Hepatocyte (in vitro differentiated cells): ENCODE measurements at regions not wholly inside any gene's neighbourhood (a gene's known extent, or its start where the extent isn't known, plus 50 kb on each side); places are given as distances from the start of the nearest gene placed in this dataset.

Experiments used
- DNase-seq: peaks from one replicate; pipeline ENCODE4 v3.0.0-alpha.2; 2016; ENCODE audit warnings: low spot score
- H2AFZ ChIP-seq: fragments of 200-600 bp; sonication (generic); 2 replicates; pipeline ENCODE4 v1.6.0; 2016; ENCODE audit warnings: antibody characterized with exemption, mild to moderate bottlenecking
- H3K27ac ChIP-seq: fragments of 200-600 bp; sonication (generic); 2 replicates; pipeline ENCODE4 v1.5.1; 2016; ENCODE audit warnings: mild to moderate bottlenecking
- H3K27me3 ChIP-seq: fragments of 200-600 bp; sonication (generic); 2 replicates; pipeline ENCODE4 v1.6.1; 2016
- H3K36me3 ChIP-seq: fragments of 200-600 bp; sonication (generic); replicated peaks from 2 replicates; pipeline ENCODE4 v1.5.1; 2016; ENCODE audit warnings: low read depth; ENCODE audit not compliant: insufficient read depth
- H3K4me1 ChIP-seq: fragments of 200-600 bp; sonication (generic); 2 replicates; pipeline ENCODE4 v1.5.1; 2016; ENCODE audit warnings: mild to moderate bottlenecking, moderate library complexity; ENCODE audit not compliant: insufficient read depth
- H3K4me2 ChIP-seq: fragments of 200-600 bp; sonication (generic); 2 replicates; pipeline ENCODE4 v1.6.0; 2016
- H3K4me3 ChIP-seq: fragments of 200-600 bp; sonication (generic); 2 replicates; pipeline ENCODE4 v1.5.1; 2016; ENCODE audit warnings: mild to moderate bottlenecking
- H3K79me2 ChIP-seq: fragments of 200-600 bp; sonication (generic); 2 replicates; pipeline ENCODE4 v1.6.0; 2017; ENCODE audit warnings: mild to moderate bottlenecking
- H3K9me2 ChIP-seq: fragments of 200-600 bp; sonication (generic); replicated peaks from 2 replicates; pipeline ENCODE4 v1.6.0; 2017; ENCODE audit warnings: mild to moderate bottlenecking; ENCODE audit not compliant: insufficient read depth
- H3K9me3 ChIP-seq: fragments of 200-600 bp; sonication (generic); 2 replicates; pipeline ENCODE4 v1.5.1; 2016; ENCODE audit warnings: low read depth, mild to moderate bottlenecking
- H4K20me1 ChIP-seq: fragments of 200-600 bp; sonication (generic); 2 replicates; pipeline ENCODE4 v1.6.0; 2016; ENCODE audit warnings: mild to moderate bottlenecking; ENCODE audit not compliant: insufficient read depth, poor library complexity, severe bottlenecking
- CTCF ChIP-seq: fragments of 200-600 bp; sonication (generic); IDR thresholded peaks from 2 replicates; pipeline ENCODE4 v1.5.1; 2016; ENCODE audit warnings: antibody characterized with exemption, mild to moderate bottlenecking; ENCODE audit not compliant: poor library complexity
- EZH2 ChIP-seq: fragments of 200-600 bp; sonication (generic); IDR thresholded peaks from 2 replicates; pipeline ENCODE4 v1.6.1; 2016; ENCODE audit warnings: antibody characterized with exemption, mild to moderate bottlenecking, borderline replicate concordance
- EZH2phosphoT487 ChIP-seq: fragments of 200-600 bp; sonication (generic); IDR thresholded peaks from one replicate; pipeline ENCODE4 v1.6.1; 2018; ENCODE audit warnings: antibody characterized with exemption, mild to moderate bottlenecking, low read depth, moderate library complexity; ENCODE audit not compliant: unreplicated experiment, severe bottlenecking
- WGBS: methylation state at CpG from one replicate; pipeline ENCODE4 v1.1.6; 2016; ENCODE audit warnings: low lambda C conversion rate; ENCODE audit errors: missing lambda C conversion rate; 5-methylcytosine and 5-hydroxymethylcytosine counted together

- Histone ChIP-seq H3K4me1 (no peaks in the 10 kb centered on the region), H4K20me1 (no peaks in the 10 kb centered on the region), H2AFZ (no peak overlapping the region), H3K79me2 (no peaks in the 10 kb centered on the region), H3K9me3 (no peaks in the 10 kb centered on the region), H3K4me3 (no peak overlapping the region), H3K4me2 (no peak overlapping the region), H3K9me2 (no peaks in the 10 kb centered on the region), H3K27ac (no peak overlapping the region), H3K36me3 (no peaks in the 10 kb centered on the region), H3K27me3 (no peaks in the 10 kb centered on the region)
- 92% methylated on average over 24 of the region's 24 CpGs for WGBS
- no peak for DNase-seq
- TF ChIP-seq EZH2 (no peak), CTCF (no peak), EZH2phosphoT487 (no peak)
These were observed 101.3 kb upstream of the SOX1 start for GRCh38 chr13:111965466-111966214.

- no peaks in the 10 kb centered on the region for H3K4me1 ChIP-seq
- no peak overlapping the region for H3K4me2 ChIP-seq
- H2AFZ ChIP-seq = no peak overlapping the region
- H3K27ac ChIP-seq = no peak overlapping the region
- peaks cover 5% of the 10 kb centered on the region for H3K27me3 ChIP-seq
- H3K9me3 ChIP-seq = no peaks in the 10 kb centered on the region
- TF ChIP-seq CTCF (no peak), EZH2 (no peak), EZH2phosphoT487 (no peak)
- no peaks in the 10 kb centered on the region for H3K36me3 ChIP-seq
- no peak overlapping the region for H3K4me3 ChIP-seq
- H4K20me1 ChIP-seq = no peaks in the 10 kb centered on the region
- no peak for DNase-seq
- no peaks in the 10 kb centered on the region for H3K9me2 ChIP-seq
- 83% methylated on average over 7 of the region's 7 CpGs for WGBS
- H3K79me2 ChIP-seq = no peaks in the 10 kb centered on the region
These were observed 100.0 kb upstream of the SOX1 start for GRCh38 chr13:111966933-111967332.

GRCh38 chr13:111967572-111968201 lies 99.3 kb upstream of the SOX1 start:
- no peaks in the 10 kb centered on the region for H3K9me2 ChIP-seq
- 92% methylated on average over 8 of the region's 8 CpGs for WGBS
- peaks cover 13% of the 10 kb centered on the region for H3K27me3 ChIP-seq
- no peaks in the 10 kb centered on the region for H3K79me2 ChIP-seq
- DNase-seq = no peak
- H4K20me1 ChIP-seq = no peaks in the 10 kb centered on the region
- no peak overlapping the region for H3K4me2 ChIP-seq
- no peak for TF ChIP-seq EZH2phosphoT487
- TF ChIP-seq EZH2 = no peak
- no peak for TF ChIP-seq CTCF
- no peak overlapping the region for H3K27ac ChIP-seq
- H3K36me3 ChIP-seq = no peaks in the 10 kb centered on the region
- no peaks in the 10 kb centered on the region for H3K4me1 ChIP-seq
- H3K4me3 ChIP-seq = no peak overlapping the region
- no peaks in the 10 kb centered on the region for H3K9me3 ChIP-seq
- H2AFZ ChIP-seq = no peak overlapping the region
